ENCODE measurements at regions not wholly inside any gene's neighbourhood (a gene's known extent, or its start where the extent isn't known, plus 50 kb on each side); places are given as distances from the start of the nearest gene placed in this dataset.

DNA sequence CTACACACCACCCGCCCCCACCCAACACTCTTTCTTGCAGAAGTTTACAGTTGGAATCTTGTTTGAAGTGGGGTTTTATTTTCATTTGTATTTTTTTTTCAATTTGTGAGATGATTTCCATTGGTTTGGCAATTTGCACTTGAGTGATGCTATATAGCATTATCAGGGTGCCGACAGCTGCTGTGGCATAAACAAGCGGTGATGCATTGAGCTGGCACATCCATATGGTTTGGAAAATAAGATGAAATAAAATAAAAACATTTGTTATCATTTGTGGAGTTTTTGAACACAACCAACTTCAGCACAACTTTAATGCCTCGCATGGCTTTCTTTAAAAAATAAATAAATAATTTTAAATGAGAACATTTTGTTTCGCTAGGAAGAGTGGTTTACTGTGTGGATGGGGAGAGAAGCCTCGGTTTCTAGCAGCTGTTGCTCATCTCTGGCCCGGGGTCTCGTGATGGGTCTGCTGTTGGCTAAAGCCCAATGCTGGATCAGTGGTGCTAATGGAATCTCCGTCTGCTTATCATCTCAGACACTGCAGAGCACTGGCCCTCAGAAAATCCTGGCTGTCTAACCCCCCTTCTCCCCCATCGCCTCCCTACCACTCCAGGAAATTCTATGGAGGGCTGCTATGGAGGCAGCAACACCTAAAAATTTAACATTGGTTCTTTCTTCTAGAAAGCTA, 192.3 kb upstream of the MAF start:
- Histone ChIP-seq H2AK5ac (ENCODE audit: insufficient read length, low read length) (no peak overlapping the region), H2BK120ac (ENCODE audit: low read depth, low read length, poor library complexity, severe bottlenecking) (no peak overlapping the region), H4K20me1 (ENCODE audit: control insufficient read depth, insufficient read depth, insufficient read length) (no peaks in the 10 kb centered on the region), H3T11ph (ENCODE audit: low read length) (no peak overlapping the region), H2AFZ (ENCODE audit: low read length) (no peak overlapping the region), H3K4me2 (ENCODE audit: insufficient read depth, insufficient read length, low read length) (no peak overlapping the region), H2BK12ac (ENCODE audit: insufficient read length, low read depth, low read length) (no peak overlapping the region), H3K18ac (ENCODE audit: insufficient read length, low read depth, low read length) (no peak overlapping the region), H3K79me2 (ENCODE audit: insufficient read depth, low read length) (no peaks in the 10 kb centered on the region), H3K27me3 (ENCODE audit: insufficient read depth, low read length) (no peaks in the 10 kb centered on the region), H4K5ac (ENCODE audit: insufficient read length, low read depth, low read length) (no peak overlapping the region), H3K4me1 (ENCODE audit: insufficient read depth, low read length) (no peaks in the 10 kb centered on the region; the same call in 1 of the 2 replicates), H3K56ac (ENCODE audit: insufficient read length, low read depth, low read length) (no peak overlapping the region), H3K79me1 (ENCODE audit: insufficient read depth, low read depth, low read length, poor library complexity, severe bottlenecking) (no peaks in the 10 kb centered on the region), H3K14ac (ENCODE audit: insufficient read depth, low read length) (no peak overlapping the region), H4K91ac (ENCODE audit: insufficient read length, low read depth, low read length) (no peak overlapping the region), H3K23me2 (ENCODE audit: insufficient read length, low read depth, low read length, poor library complexity, severe bottlenecking) (no peaks in the 10 kb centered on the region), H4K8ac (replicated peaks; ENCODE audit: insufficient read length, low read depth, low read length) (no peak overlapping the region), H3K23ac (ENCODE audit: insufficient read length, low read depth, low read length) (no peak overlapping the region), H2BK5ac (ENCODE audit: insufficient read length, low read length) (no peak overlapping the region), H2BK20ac (ENCODE audit: low read depth, low read length, poor library complexity, severe bottlenecking) (no peak overlapping the region), H2BK15ac (ENCODE audit: low read depth, low read length) (no peak overlapping the region), H3K9ac (ENCODE audit: extremely low read depth, insufficient read length, low read length) (no peak overlapping the region), H3K27ac (ENCODE audit: insufficient read length, low read depth, low read length) (no peak overlapping the region), H3K9me3 (ENCODE audit: control insufficient read depth, low read depth, low read length) (no peaks in the 10 kb centered on the region), H3K4ac (ENCODE audit: low read depth, low read length) (no peak overlapping the region)
- no peak for DNase-seq
- no CpG with 5 or more reads among the region's 10 CpGs for WGBS (ENCODE audit: extremely low coverage, insufficient read length, low lambda C conversion rate)
- peaks cover 19 to 20% of the 10 kb centered on the region in 2 experiments for H3K4me1 Mint-ChIP-seq
- no peak overlapping the region for H3K27ac Mint-ChIP-seq
- no peak for TF ChIP-seq CTCF (conservative IDR thresholded peaks at IDR 0.05)
- no peak overlapping the region for H3K4me3 Mint-ChIP-seq
- H3K36me3 Mint-ChIP-seq (ENCODE audit: insufficient read depth in 1 of 3, low read depth in 3 of 3): no peaks in the 10 kb centered on the region; a peak in 1 of 7 replicates
- H3K9me3 Mint-ChIP-seq: no peaks in the 10 kb centered on the region
- no peaks in the 10 kb centered on the region; the same call in 1 of the 2 replicates for H3K27me3 Mint-ChIP-seq (ENCODE audit: low read depth)

Data from H9 (cell line).